Suprapubic skin (tissue), 4 donors: ENCODE measurements at regions not wholly inside any gene's neighbourhood (a gene's known extent, or its start where the extent isn't known, plus 50 kb on each side); places are given as distances from the start of the nearest gene placed in this dataset.

ENCODE experiments used
- CTCF ChIP-seq, 2 donors: fragments of 200-600 bp in 1 of 2; fragments of 450-650 bp in 1 of 2; sonication (generic) in 1 of 2; IDR thresholded peaks; one replicate each; pipeline ENCODE4 v1.5.1; 2016 to 2019; ENCODE audit warnings: antibody characterized with exemption in 2 of 2, mild to moderate bottlenecking in 1 of 2, moderate library complexity in 1 of 2
- EP300 ChIP-seq: sonication (generic); formaldehyde crosslinking; IDR thresholded peaks from one replicate; pipeline ENCODE4 v1.6.1; 2017; ENCODE audit warnings: antibody characterized with exemption
- POLR2A ChIP-seq, 2 donors: fragments of 450-650 bp; IDR thresholded peaks; one replicate each; pipeline ENCODE4 v1.6.1; 2017; ENCODE audit warnings: antibody characterized with exemption in 2 of 2, mild to moderate bottlenecking in 2 of 2, moderate library complexity in 2 of 2
- POLR2AphosphoS5 ChIP-seq, 3 donors: sonication (generic); formaldehyde crosslinking; IDR thresholded peaks; one replicate each; pipeline ENCODE4 v1.6.1; 2017; ENCODE audit warnings: antibody characterized with exemption in 3 of 3

GRCh38 chr7:31432836-31433340, 81.0 kb upstream of the ITPRID1 start:
- TF ChIP-seq CTCF (IDR thresholded peaks at IDR 0.05) (no peak), POLR2A (IDR thresholded peaks at IDR 0.05) (no peak), EP300 (no peak), POLR2AphosphoS5 (IDR thresholded peaks at IDR 0.05) (no peak)
